Left lung (tissue), 4 donors: ENCODE measurements at regions not wholly inside any gene's neighbourhood (a gene's known extent, or its start where the extent isn't known, plus 50 kb on each side); places are given as distances from the start of the nearest gene placed in this dataset.

Experiments
- ATAC-seq: fragments of 200-7000 bp; cut with Tn5 transposase; one replicate; pipeline ENCODE4 v1.9.1; 2020; ENCODE audit warnings: moderate library complexity
- DNase-seq, 4 donors: peaks; one replicate each; pipeline ENCODE4 v3.0.0-alpha.2; 2013 to 2020
- H3K27ac ChIP-seq, 2 donors: fragments of 200-600 bp; sonication (generic) in 1 of 2; one replicate each; pipeline versions ENCODE4 v1.5.0 to v1.8.0; 2020 to 2021
- H3K27me3 ChIP-seq, 2 donors: fragments of 200-600 bp; sonication (generic) in 1 of 2; one replicate each; pipeline versions ENCODE4 v1.5.0 to v1.8.0; 2020 to 2021
- H3K36me3 ChIP-seq, 2 donors: fragments of 200-600 bp; sonication (generic) in 1 of 2; one replicate each; pipeline versions ENCODE4 v1.5.0 to v1.8.0; 2020 to 2021
- H3K4me1 ChIP-seq, 2 donors: fragments of 200-600 bp; one replicate each; pipeline ENCODE4 v1.8.0; 2021
- H3K4me3 ChIP-seq, 2 donors: fragments of 200-600 bp; sonication (generic) in 1 of 2; one replicate each; pipeline versions ENCODE4 v1.5.0 to v1.8.0; 2020 to 2021; ENCODE audit warnings: mild to moderate bottlenecking in 1 of 2
- H3K9me3 ChIP-seq, 2 donors: fragments of 200-600 bp; sonication (generic) in 1 of 2; one replicate each; pipeline versions ENCODE4 v1.5.0 to v1.8.0; 2020 to 2021
- intact Hi-C, 2 donors: fragments of 100-400 bp; cut with DNase I; formaldehyde crosslinking; loops; one replicate each; pipeline versions ENCODE4 v1.11.2 to v1.14.2; 2022
- TF ChIP-seq, protein P1 (sequence below), 2 donors: fragments of 200-600 bp; sonication (generic) in 1 of 2; IDR thresholded peaks; one replicate each; pipeline versions ENCODE4 v1.5.0 to v1.8.0; 2021; ENCODE audit warnings: antibody characterized with exemption in 2 of 2
- donor health status: DM: no; HTN: yes; CAD: no.
- donor health status: DM: no; HTN: no; CAD: no.

DNA sequence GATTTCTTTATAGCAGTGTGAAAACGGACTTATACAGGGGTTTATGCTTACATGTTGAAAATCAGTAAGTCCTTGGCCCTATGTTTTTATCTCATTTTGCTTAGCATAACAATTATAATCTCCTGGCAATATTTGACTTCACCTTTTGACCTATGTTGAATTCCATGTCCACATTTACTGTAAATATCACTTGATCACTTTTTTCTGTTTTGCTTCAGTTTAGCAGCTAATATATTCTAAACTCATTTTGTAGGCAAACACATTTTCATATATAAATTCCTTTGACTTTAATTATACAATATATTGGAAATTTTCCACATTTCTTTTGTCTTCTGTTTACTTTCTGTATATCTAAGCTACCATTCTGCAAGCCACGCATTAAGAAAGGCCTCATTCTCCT, 674.0 kb downstream of the MAT2B start:
- no peak overlapping the region for H3K4me3 ChIP-seq
- H3K27me3 ChIP-seq, result no peaks in the 10 kb centered on the region
- intact Hi-C loops, result no loop called here
- ATAC-seq, result no peak
- no peaks in the 10 kb centered on the region for H3K9me3 ChIP-seq
- DNase-seq, result peak in 2 of 4 donors; percentile 33 to 46
- TF ChIP-seq, protein P1, sequence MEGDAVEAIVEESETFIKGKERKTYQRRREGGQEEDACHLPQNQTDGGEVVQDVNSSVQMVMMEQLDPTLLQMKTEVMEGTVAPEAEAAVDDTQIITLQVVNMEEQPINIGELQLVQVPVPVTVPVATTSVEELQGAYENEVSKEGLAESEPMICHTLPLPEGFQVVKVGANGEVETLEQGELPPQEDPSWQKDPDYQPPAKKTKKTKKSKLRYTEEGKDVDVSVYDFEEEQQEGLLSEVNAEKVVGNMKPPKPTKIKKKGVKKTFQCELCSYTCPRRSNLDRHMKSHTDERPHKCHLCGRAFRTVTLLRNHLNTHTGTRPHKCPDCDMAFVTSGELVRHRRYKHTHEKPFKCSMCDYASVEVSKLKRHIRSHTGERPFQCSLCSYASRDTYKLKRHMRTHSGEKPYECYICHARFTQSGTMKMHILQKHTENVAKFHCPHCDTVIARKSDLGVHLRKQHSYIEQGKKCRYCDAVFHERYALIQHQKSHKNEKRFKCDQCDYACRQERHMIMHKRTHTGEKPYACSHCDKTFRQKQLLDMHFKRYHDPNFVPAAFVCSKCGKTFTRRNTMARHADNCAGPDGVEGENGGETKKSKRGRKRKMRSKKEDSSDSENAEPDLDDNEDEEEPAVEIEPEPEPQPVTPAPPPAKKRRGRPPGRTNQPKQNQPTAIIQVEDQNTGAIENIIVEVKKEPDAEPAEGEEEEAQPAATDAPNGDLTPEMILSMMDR (IDR thresholded peaks at IDR 0.05), result no peak
- H3K4me1 ChIP-seq, result no peaks in the 10 kb centered on the region
- H3K36me3 ChIP-seq, result no peaks in the 10 kb centered on the region
- no peak overlapping the region for H3K27ac ChIP-seq

DNA sequence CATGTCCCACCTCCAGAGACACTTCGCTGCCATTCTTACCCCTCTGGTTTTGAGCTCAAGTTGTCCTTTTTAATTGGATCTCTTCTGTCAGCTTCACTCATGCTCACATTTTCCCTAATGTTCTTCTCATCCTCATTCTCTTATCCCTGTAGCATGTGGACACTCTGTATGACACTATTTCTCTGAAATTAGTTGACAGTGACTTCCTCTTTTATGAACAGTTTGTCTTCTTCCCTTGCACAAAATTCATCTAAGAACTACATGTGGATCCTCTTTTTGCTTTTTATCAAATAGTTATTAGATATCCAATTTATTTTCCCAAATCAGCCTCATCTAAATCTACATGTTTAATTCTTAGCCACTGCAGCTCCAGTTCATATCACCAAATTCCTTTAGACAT, 676.2 kb downstream of the MAT2B start:
- DNase-seq (no peak), ATAC-seq (no peak)
- intact Hi-C loops, result no loop called here

DNA sequence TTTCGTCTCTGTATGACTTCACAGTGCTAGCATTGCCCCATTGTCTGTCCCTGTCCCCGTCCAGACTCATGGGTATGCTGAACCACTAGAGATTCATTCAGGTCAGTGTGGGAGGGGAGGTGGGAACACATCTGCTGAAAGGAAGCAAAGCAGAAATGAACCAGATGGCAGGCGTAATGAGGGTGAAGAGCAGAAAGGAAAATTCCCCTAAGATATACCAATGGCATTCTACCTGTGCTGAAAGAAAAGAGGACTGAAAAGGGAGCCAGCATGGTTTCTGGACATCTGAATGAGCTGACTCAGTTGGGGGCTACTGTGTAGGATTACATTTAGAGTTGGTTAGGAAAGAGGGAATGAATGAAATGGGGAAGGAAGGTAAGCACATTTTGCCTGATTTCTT, 678.7 kb downstream of the MAT2B start:
- Histone ChIP-seq H3K4me3 (no peak overlapping the region), H3K27me3 (no peaks in the 10 kb centered on the region), H3K4me1 (no peaks in the 10 kb centered on the region), H3K36me3 (no peaks in the 10 kb centered on the region), H3K27ac (no peak overlapping the region), H3K9me3 (no peaks in the 10 kb centered on the region)
- no peak for ATAC-seq
- intact Hi-C loops, result no loop called here
- DNase-seq, result no peak
- TF ChIP-seq, protein P1 (IDR thresholded peaks at IDR 0.05), result no peak

More for the DNA sequence above, 676.2 kb downstream of the MAT2B start:
- H3K4me3 ChIP-seq, result no peak overlapping the region
- no peaks in the 10 kb centered on the region for H3K4me1 ChIP-seq
- H3K9me3 ChIP-seq, result no peaks in the 10 kb centered on the region
- H3K36me3 ChIP-seq, result no peaks in the 10 kb centered on the region
- H3K27ac ChIP-seq, result no peak overlapping the region
- TF ChIP-seq, protein P1 (IDR thresholded peaks at IDR 0.05), result no peak
- H3K27me3 ChIP-seq, result no peaks in the 10 kb centered on the region

GRCh38 chr5:164185000-164185399, 679.6 kb downstream of the MAT2B start:
- ATAC-seq, result no peak
- intact Hi-C loops, result no loop called here

GRCh38 chr5:164186550-164186949, 681.1 kb downstream of the MAT2B start:
- Histone ChIP-seq H3K27ac (no peak overlapping the region), H3K27me3 (no peaks in the 10 kb centered on the region), H3K4me3 (no peak overlapping the region), H3K9me3 (no peaks in the 10 kb centered on the region), H3K36me3 (no peaks in the 10 kb centered on the region), H3K4me1 (no peaks in the 10 kb centered on the region)
- no peak for DNase-seq
- intact Hi-C loops, result no loop called here
- no peak for ATAC-seq
- TF ChIP-seq, protein P1 (IDR thresholded peaks at IDR 0.05), result no peak

More at GRCh38 chr5:164185000-164185399, 679.6 kb downstream of the MAT2B start:
- no peak for DNase-seq
- Histone ChIP-seq H3K9me3 (no peaks in the 10 kb centered on the region), H3K4me3 (no peak overlapping the region), H3K36me3 (no peaks in the 10 kb centered on the region), H3K4me1 (no peaks in the 10 kb centered on the region), H3K27ac (no peak overlapping the region), H3K27me3 (no peaks in the 10 kb centered on the region)
- TF ChIP-seq, protein P1 (IDR thresholded peaks at IDR 0.05), result no peak
